GM23248 (cell line): ENCODE measurements at regions not wholly inside any gene's neighbourhood (a gene's known extent, or its start where the extent isn't known, plus 50 kb on each side); places are given as distances from the start of the nearest gene placed in this dataset.

Experiments used
- DNase-seq: peaks from one replicate; pipeline ENCODE4 v3.0.0-alpha.2; 2015
- H2AFZ ChIP-seq: fragments of 200-600 bp; sonication (generic); 2 replicates; pipeline ENCODE4 v1.6.1; 2016; ENCODE audit warnings: antibody characterized with exemption
- H3F3A ChIP-seq: fragments of 200-600 bp; sonication (generic); 2 replicates; pipeline ENCODE4 v1.6.1; 2016; ENCODE audit warnings: mild to moderate bottlenecking, antibody characterized with exemption, mixed run types; ENCODE audit not compliant: insufficient read depth
- H3K27ac ChIP-seq: fragments of 200-600 bp; sonication (generic); 2 replicates; pipeline ENCODE4 v1.5.1; 2016; ENCODE audit warnings: mild to moderate bottlenecking
- H3K27me3 ChIP-seq: fragments of 200-600 bp; sonication (generic); replicated peaks from 2 replicates; pipeline ENCODE4 v1.6.1; 2016; ENCODE audit warnings: mild to moderate bottlenecking; ENCODE audit not compliant: insufficient read depth
- H3K36me3 ChIP-seq: fragments of 200-600 bp; sonication (generic); 2 replicates; pipeline ENCODE4 v1.6.1; 2016; ENCODE audit warnings: low read depth, mild to moderate bottlenecking
- H3K4me1 ChIP-seq: fragments of 200-600 bp; sonication (generic); 2 replicates; pipeline ENCODE4 v1.6.1; 2016; ENCODE audit warnings: mild to moderate bottlenecking; ENCODE audit not compliant: insufficient read depth
- H3K4me2 ChIP-seq: fragments of 200-600 bp; sonication (generic); one replicate; pipeline ENCODE4 v1.6.1; 2016; ENCODE audit warnings: mild to moderate bottlenecking; ENCODE audit not compliant: unreplicated experiment
- H3K4me3 ChIP-seq: fragments of 200-600 bp; sonication (generic); 2 replicates; pipeline ENCODE4 v1.5.1; 2016; ENCODE audit warnings: mild to moderate bottlenecking
- H3K79me2 ChIP-seq: fragments of 200-600 bp; sonication (generic); 2 replicates; pipeline ENCODE4 v1.6.1; 2016; ENCODE audit warnings: mild to moderate bottlenecking; ENCODE audit not compliant: insufficient read depth
- H3K9ac ChIP-seq: fragments of 200-600 bp; sonication (generic); 2 replicates; pipeline ENCODE4 v1.6.1; 2016; ENCODE audit warnings: mild to moderate bottlenecking
- H3K9me2 ChIP-seq: fragments of 200-600 bp; sonication (generic); 2 replicates; pipeline ENCODE4 v1.6.1; 2016; ENCODE audit warnings: mixed run types, mild to moderate bottlenecking, moderate library complexity; ENCODE audit not compliant: insufficient read depth
- H3K9me3 ChIP-seq: fragments of 200-600 bp; sonication (generic); one replicate; pipeline ENCODE4 v1.6.1; 2017; ENCODE audit warnings: low read depth
- H4K20me1 ChIP-seq: fragments of 200-600 bp; sonication (generic); 2 replicates; pipeline ENCODE4 v1.6.0; 2016; ENCODE audit not compliant: insufficient read depth
- EZH2 ChIP-seq: fragments of 200-600 bp; sonication (generic); IDR thresholded peaks from 2 replicates; pipeline ENCODE4 v1.6.1; 2018; ENCODE audit warnings: antibody characterized with exemption, mild to moderate bottlenecking; ENCODE audit not compliant: insufficient read depth, poor library complexity, severe bottlenecking
- EZH2phosphoT487 ChIP-seq: fragments of 200-600 bp; sonication (generic); IDR thresholded peaks from 2 replicates; pipeline ENCODE4 v1.6.1; 2018; ENCODE audit warnings: antibody characterized with exemption, moderate library complexity, mild to moderate bottlenecking, low read depth; ENCODE audit not compliant: insufficient read depth
- WGBS, 2 experiments: methylation state at CpG; one replicate each; pipeline ENCODE4 v1.1.6; 2015 to 2017; ENCODE audit warnings: low lambda C conversion rate in 2 of 2, low coverage in 1 of 2; ENCODE audit errors: missing lambda C conversion rate in 2 of 2; 5-methylcytosine and 5-hydroxymethylcytosine counted together
- in situ Hi-C: fragments of 300-500 bp; cut with MboI; formaldehyde crosslinking; loops from 2 replicates; pipeline ENCODE4 v1.15.0; 2020

DNA sequence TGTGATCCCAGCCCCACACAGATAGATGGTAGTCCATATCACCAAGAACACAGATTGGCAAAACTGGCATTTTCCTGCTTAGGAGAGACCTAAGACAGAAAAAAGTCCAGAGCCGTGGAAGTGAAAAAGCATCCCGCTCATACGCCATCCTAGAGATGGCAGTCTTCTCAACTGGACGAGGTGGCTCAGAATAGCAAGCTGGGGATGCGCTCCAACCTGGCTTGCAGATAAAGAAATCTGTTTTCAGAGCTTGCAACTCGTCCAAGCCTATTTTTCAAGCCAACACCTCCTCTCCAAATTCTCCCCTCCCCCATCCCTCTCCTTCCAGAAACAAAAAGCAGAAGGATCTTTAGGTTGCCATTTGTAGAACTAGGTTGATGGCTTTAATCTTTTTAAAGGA is 74.3 kb upstream of the OTX2 start:
- H3K79me2 ChIP-seq = no peaks in the 10 kb centered on the region
- no peak overlapping the region for H2AFZ ChIP-seq
- no peaks in the 10 kb centered on the region for H4K20me1 ChIP-seq
- no peaks in the 10 kb centered on the region for H3F3A ChIP-seq
- H3K9me2 ChIP-seq = no peaks in the 10 kb centered on the region
- 31 to 35% methylated on average over 6 of the region's 6 CpGs for WGBS, 2 experiments
- no peaks in the 10 kb centered on the region for H3K27me3 ChIP-seq
- H3K9me3 ChIP-seq = no peaks in the 10 kb centered on the region
- H3K4me3 ChIP-seq = no peak overlapping the region
- H3K4me2 ChIP-seq = no peak overlapping the region
- no peak for DNase-seq
- H3K9ac ChIP-seq = no peak overlapping the region
- H3K27ac ChIP-seq = no peak overlapping the region
- no peak for TF ChIP-seq EZH2phosphoT487
- no peak for TF ChIP-seq EZH2
- in situ Hi-C loops = no loop called here
- no peaks in the 10 kb centered on the region for H3K36me3 ChIP-seq
- no peaks in the 10 kb centered on the region for H3K4me1 ChIP-seq

DNA sequence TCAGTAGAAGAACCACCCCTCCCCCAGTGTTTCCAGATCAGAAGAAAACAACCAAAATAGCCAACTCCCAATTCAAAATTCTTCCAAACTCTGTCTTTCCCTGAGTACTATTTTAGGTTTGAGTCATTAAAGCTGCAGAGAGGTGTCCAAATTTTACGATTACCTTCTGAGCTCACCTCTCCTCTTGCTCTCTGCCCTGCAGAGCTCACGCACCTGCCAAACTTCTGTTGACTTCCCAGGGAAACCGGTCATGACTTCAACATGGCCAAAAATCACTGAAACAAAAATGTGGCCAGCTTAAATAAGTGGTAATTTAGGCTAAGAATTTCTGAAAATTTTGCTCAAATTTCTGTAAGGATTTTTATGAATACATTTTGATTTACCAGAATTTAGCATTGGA is 70.9 kb upstream of the OTX2 start:
- no peaks in the 10 kb centered on the region for H3K27me3 ChIP-seq
- H3K4me1 ChIP-seq = no peaks in the 10 kb centered on the region
- no peak overlapping the region for H3K4me2 ChIP-seq
- no peak overlapping the region for H3K4me3 ChIP-seq
- H4K20me1 ChIP-seq = no peaks in the 10 kb centered on the region
- DNase-seq = no peak
- TF ChIP-seq EZH2phosphoT487 (no peak), EZH2 (no peak)
- H3K9me2 ChIP-seq = no peaks in the 10 kb centered on the region
- H3K36me3 ChIP-seq = no peaks in the 10 kb centered on the region
- no peak overlapping the region for H3K9ac ChIP-seq
- no peaks in the 10 kb centered on the region for H3F3A ChIP-seq
- 31 to 32% methylated on average over 3 of the region's 3 CpGs for WGBS, 2 experiments
- H3K79me2 ChIP-seq = no peaks in the 10 kb centered on the region
- no peaks in the 10 kb centered on the region for H3K9me3 ChIP-seq
- in situ Hi-C loops = no loop called here
- no peak overlapping the region for H3K27ac ChIP-seq
- no peak overlapping the region for H2AFZ ChIP-seq

GRCh38 chr14:56878766-56879165 is 68.5 kb upstream of the OTX2 start:
- no peak overlapping the region for H3K4me3 ChIP-seq
- no peaks in the 10 kb centered on the region for H3K36me3 ChIP-seq
- no peaks in the 10 kb centered on the region for H3K79me2 ChIP-seq
- no peak overlapping the region for H2AFZ ChIP-seq
- no peak overlapping the region for H3K27ac ChIP-seq
- no peak overlapping the region for H3K4me2 ChIP-seq
- in situ Hi-C loops = no loop called here
- no peaks in the 10 kb centered on the region for H3K9me3 ChIP-seq
- TF ChIP-seq EZH2phosphoT487 = no peak
- no peak for TF ChIP-seq EZH2
- no peaks in the 10 kb centered on the region for H4K20me1 ChIP-seq
- no peak overlapping the region for H3K9ac ChIP-seq
- H3K4me1 ChIP-seq = no peaks in the 10 kb centered on the region
- no peaks in the 10 kb centered on the region for H3K9me2 ChIP-seq
- no peaks in the 10 kb centered on the region for H3K27me3 ChIP-seq
- no peaks in the 10 kb centered on the region for H3F3A ChIP-seq
- WGBS, 2 experiments = 30 to 35% methylated on average over 2 of the region's 2 CpGs
- DNase-seq = no peak

- H4K20me1 ChIP-seq = no peaks in the 10 kb centered on the region
- H3K27me3 ChIP-seq = no peaks in the 10 kb centered on the region
- DNase-seq = no peak
- no peaks in the 10 kb centered on the region for H3K4me1 ChIP-seq
- TF ChIP-seq EZH2 (no peak), EZH2phosphoT487 (no peak)
- no peak overlapping the region for H3K4me3 ChIP-seq
- H3K36me3 ChIP-seq = no peaks in the 10 kb centered on the region
- no peak overlapping the region for H3K9ac ChIP-seq
- WGBS, 2 experiments = 56 to 78% methylated on average over 4 of the region's 4 CpGs
- no peak overlapping the region for H3K4me2 ChIP-seq
- H3K9me2 ChIP-seq = no peaks in the 10 kb centered on the region
- in situ Hi-C loops = no loop called here
- H3K27ac ChIP-seq = no peak overlapping the region
- H3K9me3 ChIP-seq = no peaks in the 10 kb centered on the region
- H2AFZ ChIP-seq = no peak overlapping the region
- H3F3A ChIP-seq = no peaks in the 10 kb centered on the region
- H3K79me2 ChIP-seq = no peaks in the 10 kb centered on the region
These were observed 64.9 kb upstream of the OTX2 start for GRCh38 chr14:56875104-56875675.

GRCh38 chr14:56874375-56874774 is 64.1 kb upstream of the OTX2 start:
- peak; percentile 2 for DNase-seq
- no peaks in the 10 kb centered on the region for H3K36me3 ChIP-seq
- in situ Hi-C loops = no loop called here
- TF ChIP-seq EZH2 = no peak
- no peak for TF ChIP-seq EZH2phosphoT487
- no peaks in the 10 kb centered on the region for H4K20me1 ChIP-seq
- H3K4me2 ChIP-seq = no peak overlapping the region
- H3K9me3 ChIP-seq = no peaks in the 10 kb centered on the region
- no peaks in the 10 kb centered on the region for H3F3A ChIP-seq
- no peaks in the 10 kb centered on the region for H3K79me2 ChIP-seq
- no peak overlapping the region for H3K9ac ChIP-seq
- H3K27ac ChIP-seq = no peak overlapping the region
- no peaks in the 10 kb centered on the region for H3K27me3 ChIP-seq
- 5 to 9% methylated on average over 5 of the region's 5 CpGs for WGBS, 2 experiments
- H2AFZ ChIP-seq = no peak overlapping the region
- no peak overlapping the region for H3K4me3 ChIP-seq
- no peaks in the 10 kb centered on the region for H3K4me1 ChIP-seq
- H3K9me2 ChIP-seq = no peaks in the 10 kb centered on the region
